ENCODE measurements at regions not wholly inside any gene's neighbourhood (a gene's known extent, or its start where the extent isn't known, plus 50 kb on each side); places are given as distances from the start of the nearest gene placed in this dataset.
"Not testable (repeated sequence)": the region's sequence is repeated elsewhere in the genome, so short reads cannot be mapped to it uniquely, and the experiment has no call there.

- not testable (repeated sequence) for DNase-seq (ENCODE audit: low read depth, low spot score)
These were observed 172.9 kb downstream of the C11orf91 start for GRCh38 chr11:33527738-33528137.

DNA sequence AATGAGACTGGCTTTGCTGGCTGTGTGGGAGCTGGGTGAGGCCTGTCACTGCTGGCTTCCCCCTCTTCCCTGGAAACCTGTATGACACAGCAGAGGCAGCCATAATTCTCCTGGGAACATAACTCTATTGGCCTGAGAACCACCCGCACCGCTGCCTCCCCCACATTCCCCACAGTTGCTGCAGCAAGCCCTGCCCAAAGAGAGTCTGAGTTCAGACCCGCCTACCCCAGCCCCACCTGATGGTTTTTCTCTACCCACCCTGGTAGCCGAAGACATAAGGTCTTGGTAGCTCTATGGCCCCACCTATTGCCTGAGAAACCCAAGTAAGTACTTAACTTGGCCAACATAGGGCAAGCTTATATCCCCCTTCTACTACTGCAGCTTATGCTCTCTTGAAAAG, 174.8 kb downstream of the C11orf91 start:
- DNase-seq (ENCODE audit: low read depth, low spot score): no peak

DNA sequence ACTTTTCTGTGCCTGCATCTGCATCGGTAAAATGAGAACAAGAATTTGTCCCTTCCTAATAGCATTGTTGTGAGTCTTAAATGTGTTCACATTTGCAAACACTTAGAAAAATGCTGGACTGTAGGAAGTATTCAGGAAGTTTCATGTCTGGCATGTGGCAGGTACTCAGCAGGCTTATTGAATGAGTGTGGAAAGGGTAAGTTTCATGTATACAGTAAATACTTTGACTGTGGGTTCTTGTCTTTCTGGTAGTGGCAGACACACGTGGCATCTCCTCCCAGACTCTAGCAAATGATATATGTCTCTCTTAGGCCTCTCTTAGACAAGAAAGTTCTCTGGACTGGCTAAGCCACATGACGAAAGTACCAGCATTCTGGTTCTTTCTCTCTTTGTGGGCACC, 179.2 kb downstream of the C11orf91 start:
- no peak for DNase-seq (ENCODE audit: low read depth, low spot score)

GRCh38 chr11:33520112-33520511, 180.5 kb downstream of the C11orf91 start:
- no peak for DNase-seq (ENCODE audit: low read depth, low spot score)

DNA sequence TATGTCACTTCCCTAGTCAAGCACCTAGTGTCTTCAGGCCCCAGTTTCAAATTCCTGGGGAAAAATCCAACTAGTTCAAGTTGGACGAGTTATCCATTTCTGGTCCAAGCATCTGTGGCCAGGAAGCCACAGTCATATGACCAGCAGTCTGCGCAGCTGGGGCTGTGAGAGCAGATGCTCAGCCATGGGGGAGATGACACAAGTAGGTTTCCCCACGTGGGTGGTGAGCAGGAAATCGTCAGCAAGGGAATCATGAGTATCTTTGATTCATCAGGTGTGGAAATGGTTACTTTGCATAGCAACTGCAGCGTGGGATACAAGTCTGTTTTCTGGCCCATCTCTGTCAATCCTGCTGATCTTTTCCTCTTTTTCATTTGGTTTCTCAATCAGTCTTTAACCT, 185.3 kb downstream of the C11orf91 start:
- no peak for DNase-seq (ENCODE audit: low read depth, low spot score)

- no peak for DNase-seq (ENCODE audit: low read depth, low spot score)
These were observed 186.3 kb downstream of the C11orf91 start for GRCh38 chr11:33514079-33514925.

DNA sequence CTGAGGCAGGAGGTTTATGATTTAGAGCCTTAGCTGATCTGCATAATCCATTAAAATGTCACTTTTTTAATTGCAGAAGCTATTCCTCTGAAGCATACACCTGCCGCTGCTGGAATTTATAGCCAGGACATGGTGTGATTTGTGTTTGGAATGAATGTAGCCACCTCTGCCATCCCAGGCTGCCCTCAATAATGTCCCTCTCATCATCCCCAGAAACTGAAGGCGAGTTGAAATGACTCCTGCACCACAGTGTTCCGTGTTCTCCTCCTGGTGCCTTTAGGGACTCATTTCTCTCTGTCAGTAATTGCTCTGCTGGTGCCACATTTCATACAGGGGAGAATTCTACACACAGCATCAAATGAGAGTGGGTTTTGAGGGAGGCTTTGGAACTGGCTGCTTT, 191.0 kb downstream of the C11orf91 start:
- no peak for DNase-seq (ENCODE audit: low read depth, low spot score)

DNA sequence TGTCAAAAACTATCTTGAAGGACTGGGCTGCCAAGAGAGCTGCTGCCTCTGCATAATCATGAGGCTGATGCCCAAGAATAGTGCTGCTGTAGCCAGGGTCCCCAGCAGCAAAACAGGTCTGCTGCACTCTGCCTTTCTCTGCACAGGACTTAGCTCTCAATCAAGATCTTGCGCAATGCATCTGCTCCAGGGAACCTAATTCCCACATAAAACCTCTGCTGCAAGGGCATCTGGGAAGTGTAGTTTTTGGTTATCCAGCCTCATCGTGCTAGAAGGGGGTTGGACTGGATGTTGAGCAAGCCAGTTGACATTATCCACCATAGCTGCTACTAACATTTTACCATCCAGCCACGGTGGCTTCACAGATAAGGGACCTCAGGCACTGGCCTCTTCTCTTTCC, 192.7 kb downstream of the C11orf91 start:
- no peak for DNase-seq (ENCODE audit: low read depth, low spot score)

DNA sequence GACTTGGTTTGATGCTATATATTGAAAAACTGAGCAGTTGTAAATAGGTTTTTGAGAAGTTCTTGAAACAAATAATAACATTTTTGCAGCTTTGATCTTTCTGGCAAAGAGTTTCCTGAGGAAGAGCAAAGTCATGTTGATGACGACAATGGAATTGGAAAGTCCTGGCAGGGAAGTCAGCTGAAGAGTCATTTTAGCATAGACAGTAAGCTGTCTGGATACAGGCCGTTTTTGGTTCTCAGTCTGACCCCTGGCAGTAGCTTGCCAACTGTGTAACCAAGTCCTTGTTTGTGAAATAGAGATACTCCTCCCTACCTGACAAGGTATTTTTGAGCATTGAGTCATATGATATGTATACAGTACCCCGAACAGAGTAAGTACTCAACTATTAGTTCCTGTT, 193.3 kb downstream of the C11orf91 start:
- no peak for DNase-seq (ENCODE audit: low read depth, low spot score)

GRCh38 chr11:33505093-33505492, 195.5 kb downstream of the C11orf91 start:
- DNase-seq (ENCODE audit: low read depth, low spot score): no peak

- DNase-seq (ENCODE audit: low read depth, low spot score): no peak
These were observed 199.7 kb downstream of the C11orf91 start for GRCh38 chr11:33500861-33501479.

- no peak for DNase-seq (ENCODE audit: low read depth, low spot score)
These were observed 200.3 kb downstream of the C11orf91 start for GRCh38 chr11:33500332-33500731.

GRCh38 chr11:33492596-33492995, 208.0 kb downstream of the C11orf91 start:
- no peak for DNase-seq (ENCODE audit: low read depth, low spot score)

GRCh38 chr11:33490842-33491370, 209.7 kb downstream of the C11orf91 start:
- no peak for DNase-seq (ENCODE audit: low read depth, low spot score)

GRCh38 chr11:33488971-33489370, 211.7 kb downstream of the C11orf91 start:
- DNase-seq (ENCODE audit: low read depth, low spot score): no peak

DNA sequence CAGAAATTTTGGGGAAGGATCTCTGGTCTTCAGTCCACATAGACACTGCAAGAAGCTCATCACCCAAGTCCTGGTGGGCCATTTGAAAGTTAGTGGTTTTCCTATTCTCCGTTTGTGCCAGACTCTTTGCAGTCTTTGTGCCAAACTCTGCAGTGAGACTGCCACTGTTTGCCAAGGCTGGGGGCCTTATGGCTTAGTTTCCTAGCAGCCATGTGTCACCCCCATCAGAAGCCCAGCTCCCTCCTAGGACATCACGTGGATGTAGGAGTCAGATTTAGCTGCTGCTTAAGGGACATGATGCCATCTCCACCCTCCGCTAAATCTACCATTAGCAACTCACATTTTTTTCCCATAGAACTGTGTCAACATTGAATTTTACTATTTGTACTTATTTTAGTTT, 220.0 kb downstream of the C11orf91 start:
- no peak for DNase-seq (ENCODE audit: low read depth, low spot score)

GRCh38 chr11:33479231-33479630, 221.4 kb downstream of the C11orf91 start:
- no peak for DNase-seq (ENCODE audit: low read depth, low spot score)

- no peak for DNase-seq (ENCODE audit: low read depth, low spot score)
These were observed 221.0 kb downstream of the HIPK3 start for GRCh38 chr11:33478111-33478573.

GRCh38 chr11:33476945-33477606, 219.9 kb downstream of the HIPK3 start:
- DNase-seq (ENCODE audit: low read depth, low spot score): no peak

DNA sequence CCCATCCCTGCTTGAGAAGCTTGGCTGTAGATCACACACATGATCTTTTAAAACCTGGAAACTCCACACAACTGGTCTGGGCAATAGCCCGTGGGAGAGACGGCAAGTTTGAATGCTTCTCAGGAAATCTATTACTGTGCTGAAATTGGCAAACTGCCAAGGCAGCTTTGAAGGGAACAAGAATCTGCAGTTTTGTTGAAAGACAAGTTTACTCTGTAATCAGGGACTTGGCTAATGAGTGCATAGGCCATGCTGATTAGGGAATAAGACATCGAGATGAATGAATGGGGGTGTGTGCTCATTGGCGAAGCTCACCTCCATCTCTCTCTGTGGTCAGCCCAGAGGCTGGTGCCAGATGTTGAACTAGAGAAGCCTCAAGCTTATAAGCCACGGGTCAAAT, 218.8 kb downstream of the HIPK3 start:
- DNase-seq (ENCODE audit: low read depth, low spot score): peak; percentile 15

DNA sequence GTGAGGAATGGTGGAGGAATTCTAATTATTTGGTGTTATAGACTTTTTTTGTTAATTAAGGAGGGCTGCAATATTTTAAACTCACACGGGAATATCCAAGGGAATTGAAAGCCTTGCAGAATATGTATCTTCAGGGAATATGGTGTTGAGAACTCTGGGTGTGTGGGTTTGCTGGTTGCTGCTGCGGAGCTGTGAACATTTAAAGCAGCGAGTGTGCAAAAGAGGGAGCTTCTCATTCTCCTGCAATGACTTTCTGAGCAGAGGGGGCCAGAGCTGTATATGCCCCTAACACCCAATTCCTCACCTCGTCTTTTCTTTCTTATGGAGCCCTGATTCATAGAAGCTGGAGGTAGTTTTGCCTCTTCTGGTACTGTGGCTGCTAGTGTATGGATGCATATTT, 217.7 kb downstream of the HIPK3 start:
- DNase-seq (ENCODE audit: low read depth, low spot score): no peak

- DNase-seq (ENCODE audit: low read depth, low spot score): no peak
These were observed 214.4 kb downstream of the HIPK3 start for GRCh38 chr11:33471541-33471940.

Data from brain pericyte (primary cell).